NCI-H1048 (cell line): ENCODE measurements at regions not wholly inside any gene's neighbourhood (a gene's known extent, or its start where the extent isn't known, plus 50 kb on each side); places are given as distances from the start of the nearest gene placed in this dataset.

Source experiments
- DNase-seq: peaks from one replicate; lab custom pipeline; 2025; lab: John Stamatoyannopoulos, UW

DNA sequence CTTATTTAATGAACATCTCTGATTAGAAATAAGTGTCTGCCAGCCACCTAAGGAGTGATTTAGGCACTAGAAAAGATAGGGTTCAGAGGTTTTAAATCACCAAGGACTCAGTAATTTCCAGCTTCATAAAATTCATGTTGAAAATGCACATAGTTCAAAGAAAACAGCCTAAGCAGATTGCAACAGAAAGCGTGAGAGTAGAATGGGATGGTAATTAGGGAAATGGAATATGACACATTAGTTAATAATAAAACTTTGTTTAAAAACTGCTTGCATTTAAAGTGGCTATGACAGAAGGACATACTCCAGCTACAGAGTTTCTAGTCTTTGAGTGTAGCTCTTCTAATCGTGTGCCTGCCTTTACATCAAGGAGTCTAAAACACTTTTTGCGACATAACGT lies 490.8 kb downstream of the TLE4 start:
- DNase-seq: no peak

DNA sequence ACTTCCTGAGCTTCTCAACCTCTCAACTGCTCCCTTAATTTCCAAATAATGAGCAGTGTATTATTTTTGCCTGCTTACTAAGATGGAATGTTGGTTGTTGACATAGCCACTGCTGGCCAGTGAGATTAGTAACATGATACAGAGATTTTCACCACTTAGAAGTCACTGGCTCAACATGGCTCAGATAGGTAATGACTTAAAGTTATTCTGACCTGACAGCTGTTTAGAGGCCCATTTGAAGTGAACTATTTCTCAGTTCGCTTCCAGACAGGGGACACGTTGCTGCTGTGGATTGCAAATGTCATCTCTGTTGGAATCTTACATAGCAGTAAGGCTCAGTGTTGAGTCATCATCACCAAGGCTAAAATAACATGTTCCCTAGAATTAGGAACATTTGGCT lies 490.2 kb downstream of the TLE4 start:
- DNase-seq: no peak

- DNase-seq: no peak
Observed at GRCh38 chr9:80061096-80061495, 489.3 kb downstream of the TLE4 start.

- DNase-seq: no peak
Observed at GRCh38 chr9:80059979-80060378, 488.2 kb downstream of the TLE4 start.

DNA sequence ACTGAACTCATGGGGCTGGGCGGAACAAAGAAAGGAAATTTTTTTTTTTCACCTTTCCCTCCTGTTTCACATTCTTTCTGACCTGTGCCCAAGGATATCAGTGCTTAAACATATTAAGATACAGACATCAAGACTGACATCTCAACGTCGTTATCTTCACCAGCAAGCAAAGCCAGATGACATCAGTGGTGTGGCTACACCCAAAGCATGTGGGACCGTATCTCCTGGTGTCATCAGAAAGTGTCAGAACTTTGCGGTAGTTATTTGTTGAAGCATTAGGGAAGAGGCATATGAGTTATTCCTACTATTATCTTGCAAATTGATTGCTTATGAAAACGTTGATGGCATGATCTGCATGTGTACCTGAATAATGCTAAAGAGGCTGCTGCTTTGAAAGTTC lies 487.4 kb downstream of the TLE4 start:
- no peak for DNase-seq

DNA sequence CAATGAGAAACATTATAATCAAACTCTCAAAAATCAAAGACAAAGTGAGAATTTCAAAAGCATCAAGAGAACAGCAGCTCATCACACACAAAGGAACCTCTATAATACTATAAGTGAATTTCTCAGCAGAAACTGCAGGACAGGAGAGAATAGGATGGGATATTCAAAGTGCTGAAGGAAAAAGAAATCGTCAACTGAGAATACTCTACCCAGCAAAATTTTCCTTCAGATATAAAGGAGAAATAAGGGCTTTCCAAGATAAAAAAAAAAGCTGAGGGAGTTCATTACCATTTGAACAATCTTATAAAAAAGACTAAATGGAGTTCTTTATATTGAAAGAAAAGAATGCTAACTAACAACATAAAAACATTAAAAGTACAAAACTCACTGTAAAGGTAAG lies 481.1 kb downstream of the TLE4 start:
- DNase-seq: no peak

DNA sequence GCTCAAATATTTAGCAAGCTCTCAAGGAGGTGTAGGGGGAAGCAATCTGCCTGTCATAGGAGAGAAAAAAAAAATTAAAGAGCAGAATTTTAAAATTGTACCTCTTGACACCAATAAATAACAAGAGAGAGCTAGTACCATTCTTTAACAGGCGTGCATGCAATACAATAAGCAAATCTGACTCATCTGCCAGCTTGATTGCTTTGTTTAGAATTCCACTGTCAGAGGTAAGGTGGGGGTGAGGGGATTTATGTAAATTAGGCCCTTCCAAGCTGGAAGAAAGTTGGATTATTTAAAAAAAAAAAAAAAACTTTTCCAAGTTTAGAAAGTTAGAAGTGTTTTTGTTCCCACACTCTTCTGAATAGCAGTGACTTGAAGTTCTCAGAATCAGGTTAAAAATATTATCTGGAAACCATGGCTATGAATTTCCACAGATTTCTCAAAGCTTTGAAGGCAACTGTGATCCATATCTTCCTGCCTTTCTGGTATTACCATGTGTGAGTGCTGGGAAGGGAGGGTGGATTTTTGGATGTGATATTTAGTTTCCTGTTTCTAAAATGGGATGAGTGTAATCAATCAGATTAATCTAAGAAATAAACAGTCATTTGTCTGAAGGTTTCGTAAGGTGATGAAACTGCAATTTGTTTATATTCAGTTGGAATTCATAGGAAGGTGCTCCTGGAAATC lies 477.5 kb downstream of the TLE4 start:
- DNase-seq: no peak

DNA sequence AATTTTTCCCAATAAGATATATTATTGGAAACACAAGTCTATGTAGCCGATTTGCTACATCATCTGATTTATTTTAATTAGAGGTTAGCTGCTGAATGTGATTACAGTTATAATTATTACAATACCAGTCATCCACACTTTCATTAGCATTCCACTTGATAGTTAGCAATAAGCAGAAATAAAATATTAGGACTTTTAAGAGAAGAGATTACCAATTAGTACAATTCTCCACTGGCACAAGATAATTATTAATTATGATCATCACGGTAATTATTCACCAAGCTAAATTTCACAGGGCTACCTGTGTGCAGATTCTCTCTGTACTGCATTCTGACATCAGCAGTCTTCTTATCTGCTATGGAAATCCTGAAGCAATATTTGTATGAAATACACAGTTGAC lies 474.7 kb downstream of the TLE4 start:
- DNase-seq: no peak

DNA sequence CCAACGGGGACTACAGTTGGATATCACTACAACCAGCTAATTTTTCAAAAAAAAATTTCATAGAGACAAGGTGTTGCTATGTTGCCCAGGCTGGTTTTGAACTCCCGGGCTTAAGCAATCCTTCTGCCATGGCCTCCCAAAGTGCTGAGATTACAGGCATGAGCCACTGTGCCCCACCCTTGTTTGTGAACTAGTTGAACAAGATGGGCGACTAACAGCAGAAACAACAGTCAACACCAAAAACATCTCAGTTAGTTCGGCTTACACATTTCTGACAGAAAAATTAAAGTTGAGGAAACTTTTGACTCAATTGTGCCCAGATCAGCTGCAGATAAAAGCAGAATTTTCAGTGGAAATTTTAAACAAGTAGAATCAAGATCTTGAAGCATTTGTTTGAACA lies 470.1 kb downstream of the TLE4 start:
- no peak for DNase-seq

- DNase-seq: no peak
Observed at GRCh38 chr9:80040457-80040856, 468.7 kb downstream of the TLE4 start.

- no peak for DNase-seq
Observed at GRCh38 chr9:80030801-80031200, 459.0 kb downstream of the TLE4 start.

DNA sequence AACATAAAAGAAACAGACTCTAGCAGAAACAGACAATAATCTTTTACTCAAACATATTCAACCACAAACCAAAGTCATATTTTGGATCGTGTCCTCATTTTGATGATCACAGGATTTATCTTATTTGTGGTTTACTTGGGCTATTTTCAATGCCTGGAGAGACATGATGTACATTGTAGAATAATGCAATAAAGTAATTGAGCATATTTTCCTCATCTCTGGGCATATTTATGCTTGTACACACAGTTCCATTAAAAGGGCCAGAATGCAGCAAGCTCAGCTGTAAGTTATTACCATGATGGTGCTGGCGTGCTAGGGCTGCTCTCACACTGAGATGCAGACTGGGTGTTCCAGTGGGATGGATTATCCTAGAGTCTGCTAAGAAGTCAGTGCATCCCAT lies 456.7 kb downstream of the TLE4 start:
- no peak for DNase-seq

GRCh38 chr9:80025796-80026520 lies 454.2 kb downstream of the TLE4 start:
- no peak for DNase-seq

GRCh38 chr9:80025131-80025530 lies 453.4 kb downstream of the TLE4 start:
- no peak for DNase-seq

- no peak for DNase-seq
Observed at GRCh38 chr9:80020530-80020929, 448.8 kb downstream of the TLE4 start.

- no peak for DNase-seq
Observed at GRCh38 chr9:80020056-80020455, 448.3 kb downstream of the TLE4 start.

DNA sequence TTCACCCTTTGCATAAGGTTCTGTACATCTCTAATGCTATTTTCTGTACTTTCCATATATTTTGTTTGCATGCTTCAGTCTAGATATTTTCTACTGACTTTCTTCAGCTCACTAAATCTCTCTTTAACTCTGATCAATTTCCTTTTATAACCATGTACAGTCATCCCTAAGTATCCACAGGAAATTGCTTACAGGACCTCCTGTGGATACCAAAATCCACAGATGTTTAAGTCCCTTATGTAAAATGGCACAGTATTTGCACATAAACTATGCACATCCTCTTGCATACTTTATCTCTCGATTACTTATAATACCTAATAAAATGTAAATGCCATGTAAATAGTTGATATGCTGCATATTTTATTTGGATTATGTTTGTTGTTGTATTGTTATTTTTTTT lies 442.1 kb downstream of the TLE4 start:
- no peak for DNase-seq

DNA sequence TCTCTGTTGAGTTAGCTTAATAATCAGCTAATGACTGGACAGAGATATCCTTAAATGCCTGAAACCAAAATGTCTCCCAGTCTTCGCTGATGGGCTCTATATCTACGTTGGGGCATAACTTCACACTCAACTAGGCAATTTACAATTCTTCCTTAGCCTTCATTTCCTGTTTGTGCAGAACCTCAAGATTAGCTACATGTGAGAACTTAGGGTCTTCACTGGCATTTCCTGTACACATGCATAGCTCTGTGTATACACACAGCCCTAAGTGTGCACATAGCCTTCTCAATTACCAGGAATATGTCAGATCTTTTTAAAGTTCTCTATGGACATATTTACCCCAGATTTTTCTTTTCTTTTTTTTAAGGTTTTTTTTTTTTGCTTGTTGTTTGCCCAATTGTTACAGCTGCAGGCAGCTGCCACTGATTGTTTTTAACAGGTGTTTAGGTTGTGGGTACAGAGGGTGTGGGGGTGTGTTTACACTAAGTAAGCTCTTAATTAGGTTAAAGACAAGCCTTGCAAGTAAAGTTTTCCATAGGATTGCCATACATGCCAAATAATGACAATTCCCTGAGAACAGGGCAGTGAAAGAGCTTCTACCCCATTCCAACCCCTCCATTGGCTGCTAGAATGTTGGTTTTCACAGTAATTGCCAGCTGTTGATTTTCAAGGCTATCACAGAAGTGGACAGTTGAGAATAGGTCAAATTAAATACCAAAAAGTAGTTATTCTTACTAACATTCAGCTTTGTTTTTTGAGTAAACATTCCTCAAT lies 441.0 kb downstream of the TLE4 start:
- DNase-seq: no peak

DNA sequence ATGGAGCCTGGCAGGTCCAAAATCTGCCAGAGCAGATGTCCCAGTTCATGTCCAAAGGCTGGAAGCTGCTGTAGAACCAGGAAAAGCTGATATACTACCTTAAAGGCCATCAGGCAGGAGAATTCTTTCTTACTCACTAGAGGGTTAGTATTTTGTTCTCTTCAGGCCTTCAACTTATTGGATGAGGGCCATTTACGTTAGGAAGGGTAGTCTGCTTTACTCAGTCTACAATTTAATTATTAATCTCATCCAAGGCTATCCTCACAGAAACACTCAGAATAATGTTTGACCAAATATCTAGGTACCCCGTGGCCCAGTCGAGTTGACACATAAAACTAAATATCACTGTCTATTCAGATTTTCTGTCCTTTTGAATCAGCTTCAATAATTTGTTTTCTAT lies 437.4 kb downstream of the TLE4 start:
- DNase-seq: no peak

DNA sequence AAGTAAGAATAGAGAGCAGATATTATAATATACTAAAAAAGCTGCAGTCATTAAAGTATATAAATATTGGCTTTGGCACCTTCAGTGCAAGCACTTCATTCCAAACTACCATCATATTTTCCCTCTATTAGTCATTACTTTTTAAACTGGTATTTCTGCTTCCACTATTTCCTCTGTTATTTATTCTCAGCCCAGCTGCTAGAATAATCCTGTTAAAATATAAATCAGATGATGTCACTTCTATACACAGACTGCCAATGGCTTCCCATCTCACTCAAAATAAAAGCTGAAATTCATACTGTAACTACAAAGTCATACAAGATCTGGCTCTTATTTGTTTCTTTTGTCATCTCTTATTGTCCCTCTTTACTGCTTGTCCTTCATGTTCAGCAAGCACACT lies 432.9 kb downstream of the TLE4 start:
- DNase-seq: no peak

GRCh38 chr9:79990536-79990935 lies 418.8 kb downstream of the TLE4 start:
- DNase-seq: no peak

- no peak for DNase-seq
Observed at GRCh38 chr9:79989079-79989478, 417.3 kb downstream of the TLE4 start.

- DNase-seq: no peak
Observed at GRCh38 chr9:79988126-79988525, 416.4 kb downstream of the TLE4 start.
